PC-3 (cell line): ENCODE measurements at regions not wholly inside any gene's neighbourhood (a gene's known extent, or its start where the extent isn't known, plus 50 kb on each side); places are given as distances from the start of the nearest gene placed in this dataset.

Experiments used
- CTCF ChIP-seq: fragments of 300-600 bp; sonication (generic); conservative IDR thresholded peaks from 2 replicates; pipeline ENCODE4 v1.5.1; 2017; ENCODE audit warnings: antibody characterized with exemption, low read depth, mild to moderate bottlenecking, low read length
- EZH2 ChIP-seq: fragments of 300-600 bp; sonication (generic); IDR thresholded peaks from one replicate; pipeline ENCODE4 v1.6.1; 2017; ENCODE audit warnings: antibody characterized with exemption, mild to moderate bottlenecking, low read length; ENCODE audit not compliant: unreplicated experiment
- EZH2phosphoT487 ChIP-seq: fragments of 300-600 bp; sonication (generic); IDR thresholded peaks from 2 replicates; pipeline ENCODE4 v1.6.1; 2018; ENCODE audit warnings: mild to moderate bottlenecking, antibody characterized with exemption, low read length, borderline replicate concordance

GRCh38 chr10:43855667-43856210 is 207.1 kb upstream of the ZNF32 start:
- TF ChIP-seq CTCF: no peak
- no peak for TF ChIP-seq EZH2phosphoT487
- no peak for TF ChIP-seq EZH2
